ENCODE measurements at regions not wholly inside any gene's neighbourhood (a gene's known extent, or its start where the extent isn't known, plus 50 kb on each side); places are given as distances from the start of the nearest gene placed in this dataset.

- TF ChIP-seq, protein P1, sequence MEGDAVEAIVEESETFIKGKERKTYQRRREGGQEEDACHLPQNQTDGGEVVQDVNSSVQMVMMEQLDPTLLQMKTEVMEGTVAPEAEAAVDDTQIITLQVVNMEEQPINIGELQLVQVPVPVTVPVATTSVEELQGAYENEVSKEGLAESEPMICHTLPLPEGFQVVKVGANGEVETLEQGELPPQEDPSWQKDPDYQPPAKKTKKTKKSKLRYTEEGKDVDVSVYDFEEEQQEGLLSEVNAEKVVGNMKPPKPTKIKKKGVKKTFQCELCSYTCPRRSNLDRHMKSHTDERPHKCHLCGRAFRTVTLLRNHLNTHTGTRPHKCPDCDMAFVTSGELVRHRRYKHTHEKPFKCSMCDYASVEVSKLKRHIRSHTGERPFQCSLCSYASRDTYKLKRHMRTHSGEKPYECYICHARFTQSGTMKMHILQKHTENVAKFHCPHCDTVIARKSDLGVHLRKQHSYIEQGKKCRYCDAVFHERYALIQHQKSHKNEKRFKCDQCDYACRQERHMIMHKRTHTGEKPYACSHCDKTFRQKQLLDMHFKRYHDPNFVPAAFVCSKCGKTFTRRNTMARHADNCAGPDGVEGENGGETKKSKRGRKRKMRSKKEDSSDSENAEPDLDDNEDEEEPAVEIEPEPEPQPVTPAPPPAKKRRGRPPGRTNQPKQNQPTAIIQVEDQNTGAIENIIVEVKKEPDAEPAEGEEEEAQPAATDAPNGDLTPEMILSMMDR (IDR thresholded peaks at IDR 0.05): no peak
- TF ChIP-seq POLR2A (IDR thresholded peaks at IDR 0.05): no peak
These were observed 255.9 kb downstream of the LMO4 start for GRCh38 chr1:87584586-87584985.

All from body of pancreas (tissue), 4 donors.